ENCODE measurements at regions not wholly inside any gene's neighbourhood (a gene's known extent, or its start where the extent isn't known, plus 50 kb on each side); places are given as distances from the start of the nearest gene placed in this dataset.

DNA sequence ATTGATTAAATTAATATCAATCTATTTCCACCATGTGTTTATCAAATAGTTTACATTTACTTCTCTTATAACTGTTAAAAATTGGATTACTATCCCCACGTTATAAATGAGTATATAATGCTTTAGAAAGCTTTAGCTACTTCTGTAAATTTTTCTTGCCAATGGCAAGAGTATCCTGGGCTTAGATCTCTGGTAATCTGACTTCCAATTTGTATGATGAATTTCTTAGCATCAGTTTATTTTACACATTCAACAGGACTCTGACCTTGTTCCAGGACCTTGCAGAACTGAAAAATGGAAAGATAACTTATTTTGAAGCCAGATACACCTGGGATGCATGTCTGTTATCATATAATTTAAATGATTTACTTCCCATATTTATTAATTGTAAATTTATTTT lies 2759.4 kb downstream of the PCDH9 start:
- TF ChIP-seq YY1 (IDR thresholded peaks at IDR 0.05; ENCODE audit: insufficient read depth, insufficient read length), result no peak
- no peak for TF ChIP-seq ZNF274 (IDR thresholded peaks at IDR 0.05; ENCODE audit: low read depth, low read length)
